Progenitor cell of endocrine pancreas (in vitro differentiated cells): ENCODE measurements at regions not wholly inside any gene's neighbourhood (a gene's known extent, or its start where the extent isn't known, plus 50 kb on each side); places are given as distances from the start of the nearest gene placed in this dataset.

Experiments
- DNase-seq: peaks from one replicate; pipeline ENCODE4 v3.0.0; 2021; ENCODE audit warnings: low spot score; ENCODE audit not compliant: unreplicated experiment
- H3K27ac Mint-ChIP-seq: 2 replicates; pipeline ENCODE4 v1.8.0; 2021; ENCODE audit warnings: mild to moderate bottlenecking, moderate library complexity, mixed read lengths
- H3K27me3 Mint-ChIP-seq: 2 replicates; pipeline ENCODE4 v1.8.0; 2021; ENCODE audit warnings: mixed read lengths
- H3K36me3 Mint-ChIP-seq: 2 replicates; pipeline ENCODE4 v1.8.0; 2022; ENCODE audit warnings: mixed read lengths; ENCODE audit not compliant: insufficient read depth
- H3K4me1 Mint-ChIP-seq: 2 replicates; pipeline ENCODE4 v1.8.0; 2021; ENCODE audit warnings: low read depth, mixed read lengths
- H3K4me3 Mint-ChIP-seq: 2 replicates; pipeline ENCODE4 v1.8.0; 2021; ENCODE audit warnings: low read depth, mild to moderate bottlenecking, moderate library complexity, mixed read lengths
- H3K9me3 Mint-ChIP-seq: 2 replicates; pipeline ENCODE4 v1.8.0; 2021; ENCODE audit warnings: low read depth, mixed read lengths
- CTCF ChIP-seq: fragments of 200-600 bp; sonication (generic); IDR thresholded peaks from one replicate; pipeline ENCODE4 v1.5.0; 2021; ENCODE audit warnings: antibody characterized with exemption, mild to moderate bottlenecking; ENCODE audit not compliant: unreplicated experiment

DNA sequence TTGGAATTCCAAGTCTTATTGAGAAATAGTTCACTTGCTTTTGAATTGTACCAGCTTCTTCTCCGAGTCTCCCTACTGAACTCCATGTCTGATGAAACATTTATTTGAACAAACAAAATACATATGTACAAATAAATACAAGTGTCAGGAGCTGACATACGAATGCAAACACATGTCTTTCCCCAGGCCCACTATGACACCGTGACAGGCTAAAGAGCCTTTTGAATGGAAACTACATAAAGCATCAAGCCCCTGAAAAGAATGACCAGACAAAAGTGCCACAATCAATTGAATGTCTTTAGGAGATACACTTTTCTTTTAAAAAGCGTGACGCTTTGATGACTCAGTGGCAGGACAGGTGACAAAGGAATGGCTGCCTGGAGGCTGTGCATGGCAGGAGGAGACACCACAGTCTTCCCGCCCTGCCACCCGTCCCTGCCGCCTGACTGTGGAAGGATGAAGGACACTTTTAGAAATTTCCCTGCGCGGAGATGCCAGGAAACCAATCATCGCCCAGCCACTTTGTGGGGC, 112.4 kb upstream of the BNC2 start:
- H3K9me3 Mint-ChIP-seq: peaks cover 3% of the 10 kb centered on the region
- no peaks in the 10 kb centered on the region for H3K36me3 Mint-ChIP-seq
- no peak overlapping the region for H3K4me3 Mint-ChIP-seq
- no peaks in the 10 kb centered on the region for H3K27me3 Mint-ChIP-seq
- TF ChIP-seq CTCF: no peak
- no peak overlapping the region for H3K27ac Mint-ChIP-seq
- DNase-seq: no peak
- H3K4me1 Mint-ChIP-seq: no peaks in the 10 kb centered on the region

DNA sequence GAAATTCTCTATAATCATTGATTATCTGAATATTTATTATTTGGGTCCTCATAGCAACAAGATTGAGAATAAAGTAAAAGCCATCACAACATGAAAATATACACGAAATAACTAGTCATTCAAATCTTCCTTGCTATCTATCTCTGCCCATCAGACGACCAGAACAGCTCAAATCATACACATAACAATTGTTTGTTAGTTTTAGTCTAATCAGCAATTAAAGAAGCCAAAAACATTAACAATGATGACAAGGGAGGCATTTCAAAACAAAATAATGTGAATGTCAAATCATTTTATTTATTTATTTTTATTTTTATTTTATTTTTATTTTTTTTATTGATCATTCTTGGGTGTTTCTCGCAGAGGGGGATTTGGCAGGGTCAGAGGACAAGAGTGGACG, 106.0 kb upstream of the BNC2 start:
- Mint-ChIP-seq H3K4me3 (no peak overlapping the region), H3K27me3 (no peaks in the 10 kb centered on the region), H3K36me3 (no peaks in the 10 kb centered on the region), H3K27ac (no peak overlapping the region), H3K9me3 (peaks cover 12% of the 10 kb centered on the region), H3K4me1 (no peaks in the 10 kb centered on the region)
- DNase-seq: no peak
- TF ChIP-seq CTCF: no peak

- Mint-ChIP-seq H3K27me3 (no peaks in the 10 kb centered on the region), H3K9me3 (peaks cover 12% of the 10 kb centered on the region), H3K27ac (no peak overlapping the region), H3K4me3 (no peak overlapping the region), H3K36me3 (no peaks in the 10 kb centered on the region), H3K4me1 (no peaks in the 10 kb centered on the region)
- DNase-seq: no peak
- no peak for TF ChIP-seq CTCF
Measured at GRCh38 chr9:16974436-16974835, 104.0 kb upstream of the BNC2 start.

DNA sequence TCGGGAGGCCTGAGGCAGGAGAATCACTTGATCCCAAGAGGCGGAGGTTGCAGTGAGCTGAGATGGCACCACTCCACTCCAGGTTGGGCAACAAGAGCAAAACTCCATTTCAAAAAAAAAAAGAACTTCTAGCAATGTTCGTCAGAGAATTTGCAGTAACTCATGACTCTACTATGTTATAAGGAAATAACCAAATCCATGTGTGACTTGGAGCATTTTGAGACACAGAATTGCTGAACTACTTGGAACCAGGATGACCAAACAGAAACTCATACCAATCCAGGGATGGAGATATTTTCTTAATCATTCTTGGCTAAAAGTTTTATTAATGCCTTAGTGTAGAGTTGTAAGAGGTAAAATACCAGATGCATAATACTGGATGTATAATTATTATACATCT, 99.9 kb upstream of the BNC2 start:
- no peak overlapping the region for H3K4me3 Mint-ChIP-seq
- TF ChIP-seq CTCF: no peak
- DNase-seq: no peak
- peaks cover 9% of the 10 kb centered on the region for H3K9me3 Mint-ChIP-seq
- H3K36me3 Mint-ChIP-seq: no peaks in the 10 kb centered on the region
- H3K4me1 Mint-ChIP-seq: no peaks in the 10 kb centered on the region
- no peaks in the 10 kb centered on the region for H3K27me3 Mint-ChIP-seq
- H3K27ac Mint-ChIP-seq: no peak overlapping the region

GRCh38 chr9:16964228-16964627, 93.8 kb upstream of the BNC2 start:
- DNase-seq: no peak
- H3K36me3 Mint-ChIP-seq: peaks cover 1% of the 10 kb centered on the region
- no peaks in the 10 kb centered on the region for H3K4me1 Mint-ChIP-seq
- H3K27ac Mint-ChIP-seq: no peak overlapping the region
- no peak overlapping the region for H3K4me3 Mint-ChIP-seq
- TF ChIP-seq CTCF: no peak
- H3K9me3 Mint-ChIP-seq: peaks cover 11% of the 10 kb centered on the region
- no peaks in the 10 kb centered on the region for H3K27me3 Mint-ChIP-seq
